ENCODE measurements at regions not wholly inside any gene's neighbourhood (a gene's known extent, or its start where the extent isn't known, plus 50 kb on each side); places are given as distances from the start of the nearest gene placed in this dataset.

DNA sequence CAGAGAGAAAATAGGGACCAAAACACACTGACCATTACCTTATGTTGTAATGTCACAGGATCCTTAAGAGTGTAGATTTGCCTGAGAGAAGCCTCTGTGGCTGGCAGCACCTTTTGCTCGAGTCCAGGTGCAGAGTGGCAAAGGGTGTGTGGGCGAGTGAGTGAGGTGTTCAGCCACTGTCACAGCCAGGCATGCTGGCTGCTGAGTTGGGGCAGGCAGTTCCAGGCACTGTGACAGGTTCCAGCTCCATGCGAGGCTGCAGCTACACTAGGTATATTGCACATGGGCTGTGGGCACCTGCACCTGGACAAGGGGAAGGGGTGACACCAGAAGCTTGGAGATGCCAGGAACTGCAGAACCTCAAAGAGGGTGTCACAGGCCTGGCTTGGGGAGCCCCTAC, 1370.4 kb upstream of the PRMT6 start (continued):
- TF ChIP-seq, protein P1, sequence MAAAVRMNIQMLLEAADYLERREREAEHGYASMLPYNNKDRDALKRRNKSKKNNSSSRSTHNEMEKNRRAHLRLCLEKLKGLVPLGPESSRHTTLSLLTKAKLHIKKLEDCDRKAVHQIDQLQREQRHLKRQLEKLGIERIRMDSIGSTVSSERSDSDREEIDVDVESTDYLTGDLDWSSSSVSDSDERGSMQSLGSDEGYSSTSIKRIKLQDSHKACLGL (CRISPR knock-in tag; IDR thresholded peaks at IDR 0.05) = no peak
- TF ChIP-seq KLF16 (CRISPR knock-in tag; IDR thresholded peaks at IDR 0.05) = no peak
- TF ChIP-seq DR1 (CRISPR knock-in tag; IDR thresholded peaks at IDR 0.05) = no peak
- TF ChIP-seq ZFP36L2 (CRISPR knock-in tag; IDR thresholded peaks at IDR 0.05) = no peak
- TF ChIP-seq, protein P2, sequence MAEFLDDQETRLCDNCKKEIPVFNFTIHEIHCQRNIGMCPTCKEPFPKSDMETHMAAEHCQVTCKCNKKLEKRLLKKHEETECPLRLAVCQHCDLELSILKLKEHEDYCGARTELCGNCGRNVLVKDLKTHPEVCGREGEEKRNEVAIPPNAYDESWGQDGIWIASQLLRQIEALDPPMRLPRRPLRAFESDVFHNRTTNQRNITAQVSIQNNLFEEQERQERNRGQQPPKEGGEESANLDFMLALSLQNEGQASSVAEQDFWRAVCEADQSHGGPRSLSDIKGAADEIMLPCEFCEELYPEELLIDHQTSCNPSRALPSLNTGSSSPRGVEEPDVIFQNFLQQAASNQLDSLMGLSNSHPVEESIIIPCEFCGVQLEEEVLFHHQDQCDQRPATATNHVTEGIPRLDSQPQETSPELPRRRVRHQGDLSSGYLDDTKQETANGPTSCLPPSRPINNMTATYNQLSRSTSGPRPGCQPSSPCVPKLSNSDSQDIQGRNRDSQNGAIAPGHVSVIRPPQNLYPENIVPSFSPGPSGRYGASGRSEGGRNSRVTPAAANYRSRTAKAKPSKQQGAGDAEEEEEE (CRISPR knock-in tag; IDR thresholded peaks at IDR 0.05; ENCODE audit: borderline replicate concordance) = no peak
- TF ChIP-seq TBX2 (CRISPR knock-in tag; IDR thresholded peaks at IDR 0.05; ENCODE audit: borderline replicate concordance) = no peak
- TF ChIP-seq, protein P3, sequence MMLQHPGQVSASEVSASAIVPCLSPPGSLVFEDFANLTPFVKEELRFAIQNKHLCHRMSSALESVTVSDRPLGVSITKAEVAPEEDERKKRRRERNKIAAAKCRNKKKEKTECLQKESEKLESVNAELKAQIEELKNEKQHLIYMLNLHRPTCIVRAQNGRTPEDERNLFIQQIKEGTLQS (CRISPR knock-in tag; IDR thresholded peaks at IDR 0.05) = no peak
- TF ChIP-seq, protein P4, sequence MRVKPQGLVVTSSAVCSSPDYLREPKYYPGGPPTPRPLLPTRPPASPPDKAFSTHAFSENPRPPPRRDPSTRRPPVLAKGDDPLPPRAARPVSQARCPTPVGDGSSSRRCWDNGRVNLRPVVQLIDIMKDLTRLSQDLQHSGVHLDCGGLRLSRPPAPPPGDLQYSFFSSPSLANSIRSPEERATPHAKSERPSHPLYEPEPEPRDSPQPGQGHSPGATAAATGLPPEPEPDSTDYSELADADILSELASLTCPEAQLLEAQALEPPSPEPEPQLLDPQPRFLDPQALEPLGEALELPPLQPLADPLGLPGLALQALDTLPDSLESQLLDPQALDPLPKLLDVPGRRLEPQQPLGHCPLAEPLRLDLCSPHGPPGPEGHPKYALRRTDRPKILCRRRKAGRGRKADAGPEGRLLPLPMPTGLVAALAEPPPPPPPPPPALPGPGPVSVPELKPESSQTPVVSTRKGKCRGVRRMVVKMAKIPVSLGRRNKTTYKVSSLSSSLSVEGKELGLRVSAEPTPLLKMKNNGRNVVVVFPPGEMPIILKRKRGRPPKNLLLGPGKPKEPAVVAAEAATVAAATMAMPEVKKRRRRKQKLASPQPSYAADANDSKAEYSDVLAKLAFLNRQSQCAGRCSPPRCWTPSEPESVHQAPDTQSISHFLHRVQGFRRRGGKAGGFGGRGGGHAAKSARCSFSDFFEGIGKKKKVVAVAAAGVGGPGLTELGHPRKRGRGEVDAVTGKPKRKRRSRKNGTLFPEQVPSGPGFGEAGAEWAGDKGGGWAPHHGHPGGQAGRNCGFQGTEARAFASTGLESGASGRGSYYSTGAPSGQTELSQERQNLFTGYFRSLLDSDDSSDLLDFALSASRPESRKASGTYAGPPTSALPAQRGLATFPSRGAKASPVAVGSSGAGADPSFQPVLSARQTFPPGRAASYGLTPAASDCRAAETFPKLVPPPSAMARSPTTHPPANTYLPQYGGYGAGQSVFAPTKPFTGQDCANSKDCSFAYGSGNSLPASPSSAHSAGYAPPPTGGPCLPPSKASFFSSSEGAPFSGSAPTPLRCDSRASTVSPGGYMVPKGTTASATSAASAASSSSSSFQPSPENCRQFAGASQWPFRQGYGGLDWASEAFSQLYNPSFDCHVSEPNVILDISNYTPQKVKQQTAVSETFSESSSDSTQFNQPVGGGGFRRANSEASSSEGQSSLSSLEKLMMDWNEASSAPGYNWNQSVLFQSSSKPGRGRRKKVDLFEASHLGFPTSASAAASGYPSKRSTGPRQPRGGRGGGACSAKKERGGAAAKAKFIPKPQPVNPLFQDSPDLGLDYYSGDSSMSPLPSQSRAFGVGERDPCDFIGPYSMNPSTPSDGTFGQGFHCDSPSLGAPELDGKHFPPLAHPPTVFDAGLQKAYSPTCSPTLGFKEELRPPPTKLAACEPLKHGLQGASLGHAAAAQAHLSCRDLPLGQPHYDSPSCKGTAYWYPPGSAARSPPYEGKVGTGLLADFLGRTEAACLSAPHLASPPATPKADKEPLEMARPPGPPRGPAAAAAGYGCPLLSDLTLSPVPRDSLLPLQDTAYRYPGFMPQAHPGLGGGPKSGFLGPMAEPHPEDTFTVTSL (CRISPR knock-in tag; IDR thresholded peaks at IDR 0.05; ENCODE audit: borderline replicate concordance) = no peak
